ENCODE measurements at regions not wholly inside any gene's neighbourhood (a gene's known extent, or its start where the extent isn't known, plus 50 kb on each side); places are given as distances from the start of the nearest gene placed in this dataset.

DNA sequence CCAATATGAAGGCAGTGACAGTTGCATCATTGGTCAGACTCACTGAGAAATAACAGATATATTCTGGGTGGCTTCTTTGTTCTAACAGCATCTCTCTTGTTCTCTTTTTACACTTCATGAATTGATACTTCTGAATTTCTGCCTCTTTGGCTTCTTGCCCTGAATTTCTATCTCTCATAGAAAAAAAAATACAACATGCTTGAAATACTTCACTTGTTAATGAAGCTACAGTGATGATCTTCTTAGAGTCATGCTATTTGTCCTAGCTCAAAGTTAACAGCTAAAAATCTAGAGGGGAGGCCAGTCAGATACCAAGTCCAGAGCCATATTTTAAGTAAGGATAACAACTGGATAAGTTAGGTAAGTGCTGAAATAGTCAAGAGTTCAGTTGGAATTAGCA is 597.2 kb upstream of the AGTR1 start:
- no peak for FAIRE-seq
- no peak overlapping the region for H3K27ac ChIP-seq (ENCODE audit: control insufficient read depth, insufficient read depth, low read length)
- dilution Hi-C loops (cut with MboI; ENCODE audit: extremely low pct_ligation_motif_present, low sequenced_read_pairs), result no loop called here

DNA sequence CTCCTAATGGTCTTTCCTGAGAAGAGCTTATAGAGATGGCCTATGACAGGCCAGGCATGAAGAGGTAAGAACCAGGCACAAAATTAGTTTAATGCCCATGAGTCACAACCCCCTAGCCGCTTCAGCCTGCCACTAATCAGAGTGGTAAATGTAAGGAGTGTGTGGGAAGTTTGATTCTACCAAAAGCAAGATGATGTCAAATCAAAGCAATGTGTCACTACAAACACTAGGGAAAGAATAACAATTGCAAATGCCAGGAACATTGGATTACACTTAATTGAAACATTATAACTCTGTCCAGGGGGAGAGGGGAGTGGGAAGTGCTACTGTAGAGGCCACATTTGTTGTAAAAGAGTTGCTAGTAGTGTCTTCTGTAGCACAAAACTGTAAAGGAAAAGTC is 596.6 kb upstream of the AGTR1 start:
- Histone ChIP-seq H3K4me2 (ENCODE audit: control insufficient read depth, extremely low read depth, insufficient read depth, low read depth, low read length) (no peak overlapping the region), H3K27ac (ENCODE audit: control insufficient read depth, insufficient read depth, low read length) (no peak overlapping the region), H3K27me3 (ENCODE audit: control insufficient read depth, extremely low read depth, insufficient read depth, low read length) (no peaks in the 10 kb centered on the region), H2AFZ (ENCODE audit: control insufficient read depth, low read length) (no peak overlapping the region), H3K4me3 (ENCODE audit: control insufficient read depth in 2 of 3, extremely low read depth in 1 of 3, insufficient read depth in 2 of 3, low read depth in 1 of 3, low read length in 3 of 3) (no peak overlapping the region), H3K9me1 (ENCODE audit: control insufficient read depth, extremely low read depth, insufficient read depth, low read length) (no peaks in the 10 kb centered on the region), H3K36me3 (ENCODE audit: control insufficient read depth in 2 of 2, extremely low read depth in 1 of 2, insufficient read depth in 2 of 2, low read length in 2 of 2) (no peaks in the 10 kb centered on the region), H4K20me1 (ENCODE audit: control insufficient read depth, extremely low read depth, insufficient read depth, low read length) (no peaks in the 10 kb centered on the region), H3K9me3 (ENCODE audit: control insufficient read depth, low read depth, low read length) (no peaks in the 10 kb centered on the region), H3K79me2 (ENCODE audit: control insufficient read depth, insufficient read depth, low read length) (no peaks in the 10 kb centered on the region), H3K4me1 (ENCODE audit: control insufficient read depth, extremely low read depth, insufficient read depth, low read length) (no peaks in the 10 kb centered on the region), H3K9ac (ENCODE audit: control insufficient read depth, extremely low read depth, insufficient read depth, low read length) (no peak overlapping the region)
- DNase-seq (ENCODE audit: low read depth, low spot score) (no peak), FAIRE-seq (no peak)
- dilution Hi-C loops (cut with MboI; ENCODE audit: extremely low pct_ligation_motif_present, low sequenced_read_pairs), result no loop called here
- TF ChIP-seq EZH2 (IDR thresholded peaks at IDR 0.05; ENCODE audit: low read length), result no peak
- TF ChIP-seq, protein P1, sequence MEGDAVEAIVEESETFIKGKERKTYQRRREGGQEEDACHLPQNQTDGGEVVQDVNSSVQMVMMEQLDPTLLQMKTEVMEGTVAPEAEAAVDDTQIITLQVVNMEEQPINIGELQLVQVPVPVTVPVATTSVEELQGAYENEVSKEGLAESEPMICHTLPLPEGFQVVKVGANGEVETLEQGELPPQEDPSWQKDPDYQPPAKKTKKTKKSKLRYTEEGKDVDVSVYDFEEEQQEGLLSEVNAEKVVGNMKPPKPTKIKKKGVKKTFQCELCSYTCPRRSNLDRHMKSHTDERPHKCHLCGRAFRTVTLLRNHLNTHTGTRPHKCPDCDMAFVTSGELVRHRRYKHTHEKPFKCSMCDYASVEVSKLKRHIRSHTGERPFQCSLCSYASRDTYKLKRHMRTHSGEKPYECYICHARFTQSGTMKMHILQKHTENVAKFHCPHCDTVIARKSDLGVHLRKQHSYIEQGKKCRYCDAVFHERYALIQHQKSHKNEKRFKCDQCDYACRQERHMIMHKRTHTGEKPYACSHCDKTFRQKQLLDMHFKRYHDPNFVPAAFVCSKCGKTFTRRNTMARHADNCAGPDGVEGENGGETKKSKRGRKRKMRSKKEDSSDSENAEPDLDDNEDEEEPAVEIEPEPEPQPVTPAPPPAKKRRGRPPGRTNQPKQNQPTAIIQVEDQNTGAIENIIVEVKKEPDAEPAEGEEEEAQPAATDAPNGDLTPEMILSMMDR (optimal IDR thresholded peaks at IDR 0.05 in 1 of 3, IDR thresholded peaks at IDR 0.05 in 1 of 3, conservative IDR thresholded peaks at IDR 0.05 in 1 of 3; ENCODE audit: extremely low read depth in 1 of 3, insufficient read depth in 2 of 3, low read length in 3 of 3), result no peak

More for the DNA sequence above, 597.2 kb upstream of the AGTR1 start:
- Histone ChIP-seq H3K4me2 (ENCODE audit: control insufficient read depth, extremely low read depth, insufficient read depth, low read depth, low read length) (no peak overlapping the region), H2AFZ (ENCODE audit: control insufficient read depth, low read length) (no peak overlapping the region), H3K9ac (ENCODE audit: control insufficient read depth, extremely low read depth, insufficient read depth, low read length) (no peak overlapping the region), H3K9me1 (ENCODE audit: control insufficient read depth, extremely low read depth, insufficient read depth, low read length) (no peaks in the 10 kb centered on the region), H3K27me3 (ENCODE audit: control insufficient read depth, extremely low read depth, insufficient read depth, low read length) (no peaks in the 10 kb centered on the region), H3K79me2 (ENCODE audit: control insufficient read depth, insufficient read depth, low read length) (no peaks in the 10 kb centered on the region), H3K4me1 (ENCODE audit: control insufficient read depth, extremely low read depth, insufficient read depth, low read length) (no peaks in the 10 kb centered on the region), H3K9me3 (ENCODE audit: control insufficient read depth, low read depth, low read length) (no peaks in the 10 kb centered on the region), H4K20me1 (ENCODE audit: control insufficient read depth, extremely low read depth, insufficient read depth, low read length) (no peaks in the 10 kb centered on the region), H3K36me3 (ENCODE audit: control insufficient read depth in 2 of 2, extremely low read depth in 1 of 2, insufficient read depth in 2 of 2, low read length in 2 of 2) (no peaks in the 10 kb centered on the region), H3K4me3 (ENCODE audit: control insufficient read depth in 2 of 3, extremely low read depth in 1 of 3, insufficient read depth in 2 of 3, low read depth in 1 of 3, low read length in 3 of 3) (no peak overlapping the region)
- TF ChIP-seq EZH2 (IDR thresholded peaks at IDR 0.05; ENCODE audit: low read length), result no peak
- TF ChIP-seq, protein P1 (optimal IDR thresholded peaks at IDR 0.05 in 1 of 3, IDR thresholded peaks at IDR 0.05 in 1 of 3, conservative IDR thresholded peaks at IDR 0.05 in 1 of 3; ENCODE audit: extremely low read depth in 1 of 3, insufficient read depth in 2 of 3, low read length in 3 of 3), result no peak
- DNase-seq (ENCODE audit: low read depth, low spot score), result no peak

Data from keratinocyte (primary cell).